PC-9 (cell line): ENCODE measurements at regions not wholly inside any gene's neighbourhood (a gene's known extent, or its start where the extent isn't known, plus 50 kb on each side); places are given as distances from the start of the nearest gene placed in this dataset.

Source experiments
- BruUV-seq: library from RNA; stranded (reverse); fragments of 400-500 nt; replicated peaks from 2 replicates; lab custom pipeline; 2021; lab: Mats Ljungman, UMichigan
- CTCF ChIA-PET: fragments of 300-600 bp; sonication (Branson Sonifier 250); formaldehyde crosslinking; loops from one replicate; lab custom pipeline; 2022; ENCODE audit warnings: antibody characterized with exemption; lab: Charles Lee
- POLR2A ChIA-PET: fragments of 300-600 bp; sonication (Branson Sonifier 250); formaldehyde crosslinking; loops from one replicate; lab custom pipeline; 2022; ENCODE audit warnings: antibody characterized with exemption; ENCODE audit not compliant: unreplicated experiment; lab: Charles Lee
- DNase-seq, 2 experiments: peaks; one replicate each; pipeline versions ENCODE4 v3.0.0 to v3.0.0-alpha.2; 2015 to 2022; ENCODE audit warnings: mixed read lengths in 1 of 2
- H2AFZ ChIP-seq: fragments of 200-600 bp; sonication (generic); 2 replicates; pipeline ENCODE4 v1.8.1; 2017; ENCODE audit warnings: antibody characterized with exemption
- H3F3A ChIP-seq: fragments of 200-600 bp; sonication (generic); 2 replicates; pipeline ENCODE4 v1.8.1; 2017; ENCODE audit warnings: antibody characterized with exemption, mild to moderate bottlenecking, low read depth; ENCODE audit not compliant: insufficient read depth
- H3K27ac ChIP-seq: fragments of 200-600 bp; sonication (generic); 2 replicates; pipeline ENCODE4 v1.6.1; 2016; ENCODE audit warnings: mixed run types
- H3K27me3 ChIP-seq: fragments of 200-600 bp; sonication (generic); 2 replicates; pipeline ENCODE4 v1.6.1; 2016; ENCODE audit warnings: low read depth, mixed run types; ENCODE audit not compliant: insufficient read depth
- H3K36me3 ChIP-seq: fragments of 200-600 bp; sonication (generic); 2 replicates; pipeline ENCODE4 v1.6.1; 2016; ENCODE audit warnings: low read depth, mixed run types
- H3K4me1 ChIP-seq: fragments of 200-600 bp; sonication (generic); replicated peaks from 2 replicates; pipeline ENCODE4 v1.6.1; 2016; ENCODE audit warnings: mixed run types; ENCODE audit not compliant: insufficient read depth
- H3K4me2 ChIP-seq: fragments of 200-600 bp; sonication (generic); 2 replicates; pipeline ENCODE4 v1.6.1; 2017; ENCODE audit warnings: mixed run types
- H3K4me3 ChIP-seq: fragments of 200-600 bp; sonication (generic); 2 replicates; pipeline ENCODE4 v1.6.1; 2016; ENCODE audit warnings: mixed run types
- H3K79me2 ChIP-seq: fragments of 200-600 bp; sonication (generic); 2 replicates; pipeline ENCODE4 v1.6.1; 2017; ENCODE audit warnings: low read depth, mixed run types
- H3K9me2 ChIP-seq: fragments of 200-600 bp; sonication (generic); 2 replicates; pipeline ENCODE4 v1.8.1; 2017; ENCODE audit warnings: mild to moderate bottlenecking; ENCODE audit not compliant: insufficient read depth
- H3K9me3 ChIP-seq: fragments of 200-600 bp; sonication (generic); 2 replicates; pipeline ENCODE4 v1.8.1; 2016; ENCODE audit warnings: low read depth; ENCODE audit not compliant: insufficient read depth
- H4K20me1 ChIP-seq: fragments of 200-600 bp; sonication (generic); 2 replicates; pipeline ENCODE4 v1.8.1; 2017; ENCODE audit not compliant: insufficient read depth
- CTCF ChIP-seq: fragments of 200-600 bp; sonication (generic); conservative IDR thresholded peaks from 2 replicates; pipeline ENCODE4 v1.6.1; 2017; ENCODE audit warnings: mixed run types, antibody characterized with exemption, mild to moderate bottlenecking, moderate library complexity
- EZH2 ChIP-seq: fragments of 200-600 bp; sonication (generic); IDR thresholded peaks from 2 replicates; pipeline ENCODE4 v1.8.0; 2017; ENCODE audit warnings: antibody characterized with exemption, low read depth
- intact Hi-C: fragments of 100-400 bp; cut with micrococcal nuclease; formaldehyde crosslinking; loops from one replicate; pipeline ENCODE4 v1.10.0; 2022; ENCODE audit not compliant: unreplicated experiment

DNA sequence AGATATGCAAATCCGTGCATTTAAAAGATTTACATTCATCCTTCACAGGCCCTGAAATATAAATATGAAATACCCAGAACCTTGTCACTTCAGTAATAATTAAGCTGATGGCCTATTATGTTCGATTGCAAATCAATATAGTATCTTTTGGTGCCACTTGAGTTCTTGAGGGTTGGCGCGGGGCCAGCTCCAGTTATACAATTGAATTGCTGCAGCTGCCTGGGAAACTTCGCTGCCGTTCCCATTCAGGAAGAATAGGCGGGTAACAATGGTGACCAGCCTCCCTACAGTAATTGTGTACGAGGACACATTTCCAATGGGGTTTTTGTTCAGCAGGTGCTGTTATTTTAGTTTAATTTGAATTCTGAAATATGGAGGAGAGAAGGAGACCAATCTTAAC, 451.2 kb downstream of the INSC start:
- no peak for DNase-seq
- BruUV-seq = no TSS peak
- H3K9me3 ChIP-seq = no peaks in the 10 kb centered on the region
- H2AFZ ChIP-seq = no peak overlapping the region
- H3K4me2 ChIP-seq = no peak overlapping the region
- POLR2A ChIA-PET = no interaction called here
- no peak overlapping the region for H3K27ac ChIP-seq
- H3K36me3 ChIP-seq = no peaks in the 10 kb centered on the region
- H3K4me1 ChIP-seq = no peaks in the 10 kb centered on the region
- H3K79me2 ChIP-seq = no peaks in the 10 kb centered on the region
- no peaks in the 10 kb centered on the region for H4K20me1 ChIP-seq
- CTCF ChIA-PET = no interaction called here
- no peak for TF ChIP-seq CTCF
- no peak for TF ChIP-seq EZH2
- H3K4me3 ChIP-seq = no peak overlapping the region
- no peaks in the 10 kb centered on the region for H3K27me3 ChIP-seq
- intact Hi-C loops = no loop called here
- no peaks in the 10 kb centered on the region for H3F3A ChIP-seq
- H3K9me2 ChIP-seq = no peaks in the 10 kb centered on the region

DNA sequence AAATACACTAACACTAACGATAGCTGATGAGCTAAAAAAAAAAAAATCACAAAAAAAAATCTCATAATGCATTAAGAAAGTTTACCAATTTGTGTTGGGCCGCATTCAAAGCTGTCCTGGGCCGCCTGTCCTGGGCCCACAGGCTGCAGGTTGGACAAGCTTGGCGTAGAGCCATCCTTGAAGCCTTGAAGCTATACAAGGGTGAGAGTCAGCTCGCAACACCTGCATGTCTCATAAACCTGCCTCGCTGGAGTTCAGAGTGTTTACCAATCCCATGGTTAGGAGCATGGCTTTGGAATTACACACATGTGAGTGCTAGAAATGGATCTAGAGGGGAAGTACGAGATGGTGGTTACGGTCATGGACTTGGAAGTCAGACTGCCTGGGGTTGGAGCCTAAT, 453.7 kb downstream of the INSC start:
- no peaks in the 10 kb centered on the region for H3K4me1 ChIP-seq
- no peaks in the 10 kb centered on the region for H3K79me2 ChIP-seq
- CTCF ChIA-PET = no interaction called here
- H3K4me2 ChIP-seq = no peak overlapping the region
- H3K36me3 ChIP-seq = no peaks in the 10 kb centered on the region
- H2AFZ ChIP-seq = no peak overlapping the region
- H3F3A ChIP-seq = no peaks in the 10 kb centered on the region
- POLR2A ChIA-PET = interaction anchor here (0.6 kb wide), 1 partner anchor 32 kb away, joined by 7 read pairs; no protein-coding TSS in a partner anchor
- no peaks in the 10 kb centered on the region for H3K9me3 ChIP-seq
- TF ChIP-seq CTCF (no peak), EZH2 (no peak)
- no peaks in the 10 kb centered on the region for H3K9me2 ChIP-seq
- H3K4me3 ChIP-seq = no peak overlapping the region
- BruUV-seq = no TSS peak
- no peak for DNase-seq
- no peaks in the 10 kb centered on the region for H3K27me3 ChIP-seq
- intact Hi-C loops = no loop called here
- H4K20me1 ChIP-seq = no peaks in the 10 kb centered on the region
- no peak overlapping the region for H3K27ac ChIP-seq

DNA sequence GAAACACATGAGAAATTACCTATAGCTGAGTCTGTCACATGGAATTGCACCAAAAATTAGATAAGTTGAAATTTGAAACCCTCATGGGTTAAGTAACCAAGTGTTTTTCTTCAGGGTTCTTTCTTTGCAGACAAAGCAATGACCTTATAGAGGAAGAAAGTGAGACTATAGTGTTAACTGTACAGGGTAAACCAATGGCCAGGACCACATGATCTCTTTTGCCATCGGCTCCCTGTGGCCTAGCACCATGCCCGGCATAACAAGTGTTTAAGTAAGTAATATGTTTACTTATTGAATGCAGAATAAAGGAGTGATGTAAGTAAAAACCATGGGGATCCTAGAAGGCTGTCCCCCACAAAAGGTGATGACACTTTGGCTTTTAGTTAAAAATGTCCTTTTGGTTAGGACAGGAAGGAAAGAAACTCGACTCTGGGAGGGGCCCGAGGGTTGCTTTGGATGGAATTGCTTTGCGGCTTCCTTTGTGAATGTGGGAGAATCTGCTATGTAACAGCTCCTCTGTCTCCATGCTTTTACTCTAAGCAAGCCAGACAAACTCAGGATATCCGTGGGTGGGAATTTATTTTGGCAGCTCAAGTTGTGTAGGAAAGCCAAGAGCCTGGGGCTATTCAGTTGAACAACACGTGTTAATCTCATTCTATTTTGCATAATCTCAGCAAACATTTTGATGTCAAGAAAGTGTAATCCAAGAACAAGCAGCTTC, 454.7 kb downstream of the INSC start:
- Histone ChIP-seq H3K4me2 (no peak overlapping the region), H3K4me1 (no peaks in the 10 kb centered on the region), H3K9me2 (no peaks in the 10 kb centered on the region), H3K27me3 (no peaks in the 10 kb centered on the region), H2AFZ (no peak overlapping the region), H3K9me3 (no peaks in the 10 kb centered on the region), H3K79me2 (no peaks in the 10 kb centered on the region), H3F3A (no peaks in the 10 kb centered on the region), H3K36me3 (no peaks in the 10 kb centered on the region), H4K20me1 (no peaks in the 10 kb centered on the region), H3K4me3 (no peak overlapping the region), H3K27ac (no peak overlapping the region)
- POLR2A ChIA-PET = no interaction called here
- intact Hi-C loops = no loop called here
- CTCF ChIA-PET = no interaction called here
- no peak for DNase-seq
- BruUV-seq = no TSS peak
- no peak for TF ChIP-seq EZH2
- TF ChIP-seq CTCF = no peak
